AG04449 (cell line): ENCODE measurements at regions not wholly inside any gene's neighbourhood (a gene's known extent, or its start where the extent isn't known, plus 50 kb on each side); places are given as distances from the start of the nearest gene placed in this dataset.
"Not testable (repeated sequence)": the region's sequence is repeated elsewhere in the genome, so short reads cannot be mapped to it uniquely, and the experiment has no call there.

Source experiments
- CTCF ChIA-PET: fragments of 350-600 bp; formaldehyde crosslinking; extraction: SDS; loops from one replicate; lab custom pipeline; 2021; ENCODE audit warnings: antibody characterized with exemption; lab: Yijun Ruan, JAX
- POLR2A ChIA-PET: fragments of 400-600, 350-600 bp; formaldehyde crosslinking; extraction: SDS; loops from one replicate; lab custom pipeline; 2020; ENCODE audit warnings: antibody characterized with exemption, inconsistent platforms; lab: Yijun Ruan, JAX
- DNase-seq: peaks from one replicate; pipeline ENCODE4 v3.0.0-alpha.2; 2010; ENCODE audit warnings: low read depth, low spot score
- H3K4me3 ChIP-seq: 2 replicates; pipeline ENCODE4 v1.5.1; 2011; ENCODE audit warnings: low read depth, mild to moderate bottlenecking, control low read depth, low read length
- CTCF ChIP-seq: IDR thresholded peaks from one replicate; pipeline ENCODE4 v1.5.1; 2011; ENCODE audit warnings: mild to moderate bottlenecking, moderate library complexity, low read length, control low read depth, inconsistent platforms; ENCODE audit not compliant: insufficient read depth; ENCODE audit errors: missing control alignments

DNA sequence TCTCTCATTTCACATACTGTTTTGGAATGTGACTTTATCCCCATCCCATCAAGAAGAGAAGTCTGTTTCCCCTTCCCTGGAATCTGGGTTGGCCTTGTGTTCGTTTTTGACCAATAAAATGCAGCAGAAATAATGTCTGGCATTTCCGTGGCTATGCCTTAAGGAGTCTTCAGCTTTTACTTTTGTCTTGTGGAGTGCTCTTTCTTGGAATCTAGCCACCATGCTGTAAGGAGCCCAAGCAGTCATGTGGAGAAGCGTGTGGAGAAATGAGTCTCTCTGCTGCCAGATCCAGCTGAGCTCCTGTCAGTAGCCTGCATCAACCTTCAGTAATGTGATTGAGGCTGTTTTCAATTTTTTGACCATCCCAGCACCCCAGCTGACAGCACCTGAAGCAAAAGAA is 84.4 kb upstream of the ARMCX2 start:
- no peak overlapping the region for H3K4me3 ChIP-seq
- POLR2A ChIA-PET, result no interaction called here
- TF ChIP-seq CTCF, result no peak
- CTCF ChIA-PET, result no interaction called here
- no peak for DNase-seq

- DNase-seq, result no peak
- TF ChIP-seq CTCF, result no peak
- no peak overlapping the region for H3K4me3 ChIP-seq
- POLR2A ChIA-PET, result no interaction called here
- CTCF ChIA-PET, result no interaction called here
Observed at GRCh38 chrX:101740642-101741041, 81.0 kb upstream of the ARMCX2 start.

DNA sequence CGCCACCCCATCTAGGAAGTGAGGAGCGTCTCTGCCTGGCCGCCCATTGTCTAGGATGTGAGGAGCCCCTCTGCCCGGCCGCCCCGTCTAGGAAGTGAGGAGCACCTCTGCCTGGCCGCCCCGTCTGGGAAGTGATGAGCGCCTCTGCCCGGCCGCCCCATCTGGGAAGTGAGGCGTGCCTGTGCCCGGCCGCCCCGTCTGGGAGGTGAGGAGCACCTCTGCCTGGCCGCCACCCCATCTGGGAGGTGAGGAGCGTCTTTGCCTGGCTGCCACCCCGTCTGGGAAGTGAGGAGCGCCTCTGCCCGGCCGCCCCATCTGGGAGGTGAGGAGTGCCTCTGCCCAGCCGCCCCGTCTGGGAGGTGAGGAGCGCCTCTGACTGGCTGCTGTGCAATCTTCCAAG is 79.2 kb upstream of the ARMCX2 start:
- POLR2A ChIA-PET, H3K4me3 ChIP-seq, DNase-seq, CTCF ChIA-PET: not testable (repeated sequence)

GRCh38 chrX:101738411-101738810 is 78.8 kb upstream of the ARMCX2 start:
- CTCF ChIA-PET, POLR2A ChIA-PET, DNase-seq, H3K4me3 ChIP-seq: not testable (repeated sequence)

- DNase-seq, result no peak
- H3K4me3 ChIP-seq, result no peak overlapping the region
- CTCF ChIA-PET, result no interaction called here
Observed at GRCh38 chrX:101736651-101737050, 77.0 kb upstream of the ARMCX2 start.

DNA sequence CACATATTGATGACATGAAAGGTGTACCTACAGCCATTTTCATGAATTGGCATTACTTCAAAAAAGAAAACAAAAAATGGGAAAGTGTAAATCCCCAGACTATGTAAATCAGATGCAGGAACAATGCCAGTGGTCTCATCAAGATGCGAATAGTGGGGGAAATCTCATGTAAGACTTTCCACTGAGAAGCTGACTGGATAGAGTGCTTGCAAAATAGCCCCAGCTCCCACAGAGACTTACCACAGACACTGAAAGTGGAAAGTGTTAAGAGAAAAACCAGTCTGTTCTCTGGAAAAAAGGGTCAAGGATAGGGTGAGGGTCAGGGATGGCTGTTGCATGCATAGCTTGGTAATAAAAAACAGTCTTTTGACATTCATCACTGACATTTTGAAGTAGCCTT is 73.2 kb upstream of the ARMCX2 start:
- CTCF ChIA-PET, result no interaction called here
- no peak for DNase-seq
- H3K4me3 ChIP-seq, result no peak overlapping the region
- POLR2A ChIA-PET, result no interaction called here
- TF ChIP-seq CTCF, result no peak

More at GRCh38 chrX:101736651-101737050, 77.0 kb upstream of the ARMCX2 start:
- POLR2A ChIA-PET, result no interaction called here
- no peak for TF ChIP-seq CTCF

- DNase-seq, result no peak
- POLR2A ChIA-PET, result no interaction called here
- no peak for TF ChIP-seq CTCF
- CTCF ChIA-PET, result no interaction called here
- no peak overlapping the region for H3K4me3 ChIP-seq
Observed at GRCh38 chrX:101729986-101730385, 70.3 kb upstream of the ARMCX2 start.
